ENCODE measurements at regions not wholly inside any gene's neighbourhood (a gene's known extent, or its start where the extent isn't known, plus 50 kb on each side); places are given as distances from the start of the nearest gene placed in this dataset.
"Not testable (repeated sequence)": the region's sequence is repeated elsewhere in the genome, so short reads cannot be mapped to it uniquely, and the experiment has no call there.

GRCh38 chr20:48127964-48128363, 342.7 kb upstream of the SULF2 start:
- not testable (repeated sequence) for TF ChIP-seq CTCF, EZH2, EZH2phosphoT487 (IDR thresholded peaks at IDR 0.05)
